ENCODE measurements at regions not wholly inside any gene's neighbourhood (a gene's known extent, or its start where the extent isn't known, plus 50 kb on each side); places are given as distances from the start of the nearest gene placed in this dataset.

DNA sequence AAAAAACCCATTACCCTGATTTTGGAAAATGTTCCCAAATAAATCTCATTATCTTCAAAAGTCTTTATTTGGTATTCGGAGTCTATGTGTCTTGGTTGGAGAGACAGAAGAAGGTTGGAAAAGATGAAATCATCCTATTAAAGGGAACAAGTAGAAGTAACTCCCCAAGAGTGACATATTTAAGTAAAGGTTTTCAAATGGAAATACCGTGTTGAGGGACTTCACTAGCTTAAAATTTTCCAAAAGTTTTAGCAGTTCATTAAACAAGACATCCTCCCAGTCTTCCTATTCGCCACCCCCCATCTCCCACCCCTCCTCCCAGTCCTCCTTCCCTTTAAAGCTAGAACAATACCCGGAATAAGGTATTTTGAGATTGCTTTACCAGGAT lies 62.7 kb upstream of the CCDC160 start:
- WGBS, 2 experiments (ENCODE audit: insufficient coverage in 1 of 2, insufficient read length in 1 of 2): 0% methylated on average over 4 of the region's 4 CpGs; no CpG with 5 or more reads in 1 of the 2 experiments
- DNase-seq: no peak
- peaks cover 24% of the 10 kb centered on the region for H3K4me1 Mint-ChIP-seq

DNA sequence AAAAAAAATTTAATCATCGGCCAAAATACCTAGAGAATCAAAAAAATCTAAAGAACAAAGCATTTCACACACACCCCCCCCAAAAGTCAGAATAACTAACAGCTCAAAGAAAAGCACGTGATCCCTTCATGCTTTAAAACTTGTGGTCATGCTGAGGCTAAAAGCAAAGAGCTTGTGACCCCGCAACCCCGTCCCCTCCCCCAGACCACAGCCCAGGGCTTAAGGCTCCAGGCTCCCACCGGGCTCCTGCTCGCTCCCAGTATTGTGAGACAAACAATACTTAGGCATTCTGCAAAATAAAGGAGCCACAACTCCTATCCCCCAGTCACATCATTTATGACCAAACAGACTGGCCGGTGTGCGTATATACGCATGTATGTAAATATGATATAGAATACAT lies 62.1 kb upstream of the CCDC160 start:
- Mint-ChIP-seq H3K4me1 (peaks cover 24% of the 10 kb centered on the region), H3K27ac (peak overlapping the region; percentile 94), H3K27me3 (ENCODE audit: insufficient read depth) (no peaks in the 10 kb centered on the region), H3K4me3 (peak overlapping the region; percentile 88), H3K9me3 (peaks cover 19% of the 10 kb centered on the region), H3K36me3 (ENCODE audit: low read depth) (peaks cover 20% of the 10 kb centered on the region)
- H3K9ac ChIP-seq (ENCODE audit: extremely low read depth, low read length, poor library complexity, severe bottlenecking): no peak overlapping the region
- H3K27ac ChIP-seq (ENCODE audit: low read depth, low read length): peak overlapping the region; percentile 94
- H3K9me3 ChIP-seq (ENCODE audit: control insufficient read depth, low read length): no peaks in the 10 kb centered on the region
- no peaks in the 10 kb centered on the region for H3K27me3 ChIP-seq (ENCODE audit: control insufficient read depth, insufficient read depth, low read length, poor library complexity, severe bottlenecking)
- TF ChIP-seq, protein P1, sequence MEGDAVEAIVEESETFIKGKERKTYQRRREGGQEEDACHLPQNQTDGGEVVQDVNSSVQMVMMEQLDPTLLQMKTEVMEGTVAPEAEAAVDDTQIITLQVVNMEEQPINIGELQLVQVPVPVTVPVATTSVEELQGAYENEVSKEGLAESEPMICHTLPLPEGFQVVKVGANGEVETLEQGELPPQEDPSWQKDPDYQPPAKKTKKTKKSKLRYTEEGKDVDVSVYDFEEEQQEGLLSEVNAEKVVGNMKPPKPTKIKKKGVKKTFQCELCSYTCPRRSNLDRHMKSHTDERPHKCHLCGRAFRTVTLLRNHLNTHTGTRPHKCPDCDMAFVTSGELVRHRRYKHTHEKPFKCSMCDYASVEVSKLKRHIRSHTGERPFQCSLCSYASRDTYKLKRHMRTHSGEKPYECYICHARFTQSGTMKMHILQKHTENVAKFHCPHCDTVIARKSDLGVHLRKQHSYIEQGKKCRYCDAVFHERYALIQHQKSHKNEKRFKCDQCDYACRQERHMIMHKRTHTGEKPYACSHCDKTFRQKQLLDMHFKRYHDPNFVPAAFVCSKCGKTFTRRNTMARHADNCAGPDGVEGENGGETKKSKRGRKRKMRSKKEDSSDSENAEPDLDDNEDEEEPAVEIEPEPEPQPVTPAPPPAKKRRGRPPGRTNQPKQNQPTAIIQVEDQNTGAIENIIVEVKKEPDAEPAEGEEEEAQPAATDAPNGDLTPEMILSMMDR (conservative IDR thresholded peaks at IDR 0.05): no peak
- peak; percentile 87 for DNase-seq
- peak overlapping the region; percentile 80 for H3K4me3 ChIP-seq (ENCODE audit: low read length)
- 1% methylated on average over 6 of the region's 9 CpGs; no CpG with 5 or more reads in 1 of the 2 experiments for WGBS, 2 experiments (ENCODE audit: insufficient coverage in 1 of 2, insufficient read length in 1 of 2)
- H3K4me1 ChIP-seq (ENCODE audit: control insufficient read depth, insufficient read depth, low read length): peaks cover 3% of the 10 kb centered on the region
- H3K36me3 ChIP-seq (ENCODE audit: control insufficient read depth, insufficient read depth, low read length): peaks cover 4% of the 10 kb centered on the region

More for the DNA sequence above, 62.7 kb upstream of the CCDC160 start:
- no peaks in the 10 kb centered on the region for H3K9me3 ChIP-seq (ENCODE audit: control insufficient read depth, low read length)
- no peaks in the 10 kb centered on the region for H3K27me3 ChIP-seq (ENCODE audit: control insufficient read depth, insufficient read depth, low read length, poor library complexity, severe bottlenecking)
- TF ChIP-seq, protein P1 (conservative IDR thresholded peaks at IDR 0.05): no peak
- no peaks in the 10 kb centered on the region for H3K27me3 Mint-ChIP-seq (ENCODE audit: insufficient read depth)
- H3K36me3 Mint-ChIP-seq (ENCODE audit: low read depth): peaks cover 26% of the 10 kb centered on the region
- no peak overlapping the region for H3K9ac ChIP-seq (ENCODE audit: extremely low read depth, low read length, poor library complexity, severe bottlenecking)
- H3K27ac ChIP-seq (ENCODE audit: low read depth, low read length): peak overlapping the region; percentile 94
- H3K4me3 ChIP-seq (ENCODE audit: low read length): peak overlapping the region; percentile 80
- H3K36me3 ChIP-seq (ENCODE audit: control insufficient read depth, insufficient read depth, low read length): peaks cover 10% of the 10 kb centered on the region
- peaks cover 3% of the 10 kb centered on the region for H3K4me1 ChIP-seq (ENCODE audit: control insufficient read depth, insufficient read depth, low read length)
- peak overlapping the region; percentile 94 for H3K27ac Mint-ChIP-seq
- H3K4me3 Mint-ChIP-seq: peak overlapping the region; percentile 88
- H3K9me3 Mint-ChIP-seq: peaks cover 22% of the 10 kb centered on the region

GRCh38 chrX:134177527-134177926 lies 59.5 kb upstream of the CCDC160 start:
- TF ChIP-seq, protein P1 (conservative IDR thresholded peaks at IDR 0.05): no peak
- 50% methylated on average over 1 of the region's 1 CpG; no CpG with 5 or more reads in 1 of the 2 experiments for WGBS, 2 experiments (ENCODE audit: insufficient coverage in 1 of 2, insufficient read length in 1 of 2)
- Mint-ChIP-seq H3K36me3 (ENCODE audit: low read depth) (peaks cover 4% of the 10 kb centered on the region), H3K9me3 (peaks cover 11% of the 10 kb centered on the region), H3K4me1 (peaks cover 41% of the 10 kb centered on the region), H3K4me3 (no peak overlapping the region), H3K27me3 (ENCODE audit: insufficient read depth) (no peaks in the 10 kb centered on the region), H3K27ac (no peak overlapping the region)
- Histone ChIP-seq H3K27ac (ENCODE audit: low read depth, low read length) (peak overlapping the region; percentile 47), H3K9ac (ENCODE audit: extremely low read depth, low read length, poor library complexity, severe bottlenecking) (no peak overlapping the region), H3K4me1 (ENCODE audit: control insufficient read depth, insufficient read depth, low read length) (peaks cover 9% of the 10 kb centered on the region), H3K36me3 (ENCODE audit: control insufficient read depth, insufficient read depth, low read length) (no peaks in the 10 kb centered on the region), H3K9me3 (ENCODE audit: control insufficient read depth, low read length) (no peaks in the 10 kb centered on the region), H3K27me3 (ENCODE audit: control insufficient read depth, insufficient read depth, low read length, poor library complexity, severe bottlenecking) (no peaks in the 10 kb centered on the region), H3K4me3 (ENCODE audit: low read length) (no peak overlapping the region)
- DNase-seq: no peak
